WTC11 (cell line): ENCODE measurements at regions not wholly inside any gene's neighbourhood (a gene's known extent, or its start where the extent isn't known, plus 50 kb on each side); places are given as distances from the start of the nearest gene placed in this dataset.

Experiments used
- ATF3 ChIP-seq: sonication (generic); formaldehyde crosslinking; conservative IDR thresholded peaks from 2 replicates; pipeline ENCODE4 v1.8.1; 2022; ENCODE audit warnings: mild to moderate bottlenecking, missing genetic modification reagents
- CTCF ChIP-seq: fragments of 200-600 bp; IDR thresholded peaks from 2 replicates; pipeline ENCODE4 v1.8.0; 2022; ENCODE audit warnings: antibody characterized with exemption
- JUN ChIP-seq: sonication (generic); formaldehyde crosslinking; IDR thresholded peaks from 2 replicates; pipeline ENCODE4 v1.8.0; 2023; ENCODE audit warnings: mild to moderate bottlenecking, missing genetic modification reagents
- SP1 ChIP-seq: sonication (generic); formaldehyde crosslinking; conservative IDR thresholded peaks from 2 replicates; pipeline ENCODE4 v1.8.1; 2022; ENCODE audit warnings: missing genetic modification reagents
- TEAD4 ChIP-seq: sonication (generic); formaldehyde crosslinking; IDR thresholded peaks from 2 replicates; pipeline ENCODE4 v1.8.0; 2022; ENCODE audit warnings: mild to moderate bottlenecking, missing genetic modification reagents

GRCh38 chr17:68184141-68184571, 63.7 kb upstream of the AMZ2 start:
- TF ChIP-seq CTCF, result no peak
- TF ChIP-seq JUN (CRISPR knock-in tag), result no peak
- no peak for TF ChIP-seq SP1 (CRISPR knock-in tag)
- no peak for TF ChIP-seq ATF3
- no peak for TF ChIP-seq TEAD4
